Thoracic aorta (tissue), 2 donors: ENCODE measurements at regions not wholly inside any gene's neighbourhood (a gene's known extent, or its start where the extent isn't known, plus 50 kb on each side); places are given as distances from the start of the nearest gene placed in this dataset.

Source experiments
- ATAC-seq: fragments of 150-250 bp; one replicate; pipeline ENCODE4 v1.8.0; 2017; ENCODE audit warnings: low read depth; ENCODE audit not compliant: insufficient number of reproducible peaks, low FRiP score
- DNase-seq: peaks from one replicate; pipeline ENCODE4 v3.0.0-alpha.2; 2020; ENCODE audit warnings: low spot score
- H3K27ac ChIP-seq, 2 donors: fragments of 200-600 bp; sonication (generic); 1 replicate in 1 of 2; 2 replicates in 1 of 2; pipeline ENCODE4 v1.5.1; 2016; ENCODE audit warnings: mild to moderate bottlenecking in 2 of 2, moderate library complexity in 2 of 2
- H3K27me3 ChIP-seq: fragments of 200-600 bp; sonication (generic); replicated peaks from 2 replicates; pipeline ENCODE4 v1.6.0; 2016; ENCODE audit warnings: mild to moderate bottlenecking; ENCODE audit not compliant: insufficient read depth
- H3K36me3 ChIP-seq: fragments of 200-600 bp; sonication (generic); one replicate; pipeline ENCODE4 v1.5.1; 2016
- H3K4me1 ChIP-seq, 2 donors: fragments of 200-600 bp; sonication (generic); 1 replicate in 1 of 2; 2 replicates in 1 of 2; pipeline versions ENCODE4 v1.5.1 to v1.6.0; 2016; ENCODE audit warnings: low read depth in 2 of 2, mild to moderate bottlenecking in 1 of 2; ENCODE audit not compliant: control insufficient read depth in 1 of 2
- H3K4me3 ChIP-seq: fragments of 200-600 bp; sonication (generic); 2 replicates; pipeline ENCODE4 v1.5.1; 2016; ENCODE audit warnings: mild to moderate bottlenecking
- H3K9me3 ChIP-seq: fragments of 200-600 bp; sonication (generic); 2 replicates; pipeline ENCODE4 v1.5.1; 2016
- TF ChIP-seq, protein P1 (sequence below): fragments of 200-600 bp; sonication (generic); IDR thresholded peaks from one replicate; pipeline ENCODE4 v1.5.1; 2019; ENCODE audit warnings: antibody characterized with exemption

- Histone ChIP-seq H3K27me3 (no peaks in the 10 kb centered on the region), H3K4me1 (no peaks in the 10 kb centered on the region), H3K27ac (no peak overlapping the region), H3K9me3 (peaks cover 8% of the 10 kb centered on the region), H3K4me3 (no peak overlapping the region), H3K36me3 (no peaks in the 10 kb centered on the region)
- DNase-seq (no peak), ATAC-seq (no peak)
- TF ChIP-seq, protein P1, sequence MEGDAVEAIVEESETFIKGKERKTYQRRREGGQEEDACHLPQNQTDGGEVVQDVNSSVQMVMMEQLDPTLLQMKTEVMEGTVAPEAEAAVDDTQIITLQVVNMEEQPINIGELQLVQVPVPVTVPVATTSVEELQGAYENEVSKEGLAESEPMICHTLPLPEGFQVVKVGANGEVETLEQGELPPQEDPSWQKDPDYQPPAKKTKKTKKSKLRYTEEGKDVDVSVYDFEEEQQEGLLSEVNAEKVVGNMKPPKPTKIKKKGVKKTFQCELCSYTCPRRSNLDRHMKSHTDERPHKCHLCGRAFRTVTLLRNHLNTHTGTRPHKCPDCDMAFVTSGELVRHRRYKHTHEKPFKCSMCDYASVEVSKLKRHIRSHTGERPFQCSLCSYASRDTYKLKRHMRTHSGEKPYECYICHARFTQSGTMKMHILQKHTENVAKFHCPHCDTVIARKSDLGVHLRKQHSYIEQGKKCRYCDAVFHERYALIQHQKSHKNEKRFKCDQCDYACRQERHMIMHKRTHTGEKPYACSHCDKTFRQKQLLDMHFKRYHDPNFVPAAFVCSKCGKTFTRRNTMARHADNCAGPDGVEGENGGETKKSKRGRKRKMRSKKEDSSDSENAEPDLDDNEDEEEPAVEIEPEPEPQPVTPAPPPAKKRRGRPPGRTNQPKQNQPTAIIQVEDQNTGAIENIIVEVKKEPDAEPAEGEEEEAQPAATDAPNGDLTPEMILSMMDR, result no peak
Measured at GRCh38 chr2:188235364-188235763, 56.3 kb upstream of the GULP1 start.

GRCh38 chr2:188238386-188238785 lies 53.3 kb upstream of the GULP1 start:
- DNase-seq (no peak), ATAC-seq (no peak)
- H3K9me3 ChIP-seq, result peaks cover 8% of the 10 kb centered on the region
- no peaks in the 10 kb centered on the region for H3K27me3 ChIP-seq
- H3K36me3 ChIP-seq, result no peaks in the 10 kb centered on the region
- TF ChIP-seq, protein P1, result no peak
- no peaks in the 10 kb centered on the region for H3K4me1 ChIP-seq
- no peak overlapping the region for H3K27ac ChIP-seq
- H3K4me3 ChIP-seq, result no peak overlapping the region
